ENCODE measurements at regions not wholly inside any gene's neighbourhood (a gene's known extent, or its start where the extent isn't known, plus 50 kb on each side); places are given as distances from the start of the nearest gene placed in this dataset.
"Not testable (repeated sequence)": the region's sequence is repeated elsewhere in the genome, so short reads cannot be mapped to it uniquely, and the experiment has no call there.

DNA sequence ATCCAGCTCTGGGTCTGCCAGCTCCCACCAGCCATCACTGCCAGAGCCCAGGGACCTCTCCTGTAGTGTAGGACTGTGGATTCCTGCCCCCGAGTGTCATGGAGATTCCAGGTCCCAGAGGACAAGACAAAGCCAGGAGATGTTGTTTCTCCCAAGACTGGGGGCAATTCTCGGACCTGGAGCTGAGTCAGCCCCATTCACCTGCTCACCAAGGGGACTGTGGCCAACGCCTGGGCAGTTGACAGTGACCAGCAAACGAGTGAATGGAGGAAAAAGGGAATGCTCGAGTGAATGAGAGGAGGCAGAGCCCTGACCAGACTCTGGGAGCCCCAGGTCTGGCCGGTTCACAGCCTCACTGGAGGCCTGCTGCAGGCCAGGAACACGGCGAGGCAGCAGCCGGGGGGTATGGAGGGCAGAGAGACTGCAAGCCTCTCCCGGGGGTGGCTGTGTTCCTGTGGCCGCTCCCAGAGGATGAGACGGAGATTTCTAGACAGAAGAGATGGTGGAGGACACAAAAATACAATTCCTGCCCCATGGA lies 61.3 kb upstream of the PRR5 start:
- Histone ChIP-seq H3K4me1 (ENCODE audit: control insufficient read depth, insufficient read depth, low read length) (peaks cover 4% of the 10 kb centered on the region), H3K27me3 (ENCODE audit: control insufficient read depth in 1 of 2, insufficient read depth in 2 of 2, low read length in 2 of 2) (peaks cover under 1 to 2% of the 10 kb centered on the region in 2 donors), H3K4me3 (ENCODE audit: low read length in 2 of 2) (no peak overlapping the region), H3K9me3 (ENCODE audit: control insufficient read depth in 2 of 2, low read length in 2 of 2) (no peaks in the 10 kb centered on the region), H3K27ac (ENCODE audit: low read length) (no peak overlapping the region), H3K9ac (ENCODE audit: low read length in 2 of 2) (no peak overlapping the region), H3K36me3 (ENCODE audit: control insufficient read depth in 2 of 2, insufficient read depth in 2 of 2, low read length in 2 of 2) (no peaks in the 10 kb centered on the region)

DNA sequence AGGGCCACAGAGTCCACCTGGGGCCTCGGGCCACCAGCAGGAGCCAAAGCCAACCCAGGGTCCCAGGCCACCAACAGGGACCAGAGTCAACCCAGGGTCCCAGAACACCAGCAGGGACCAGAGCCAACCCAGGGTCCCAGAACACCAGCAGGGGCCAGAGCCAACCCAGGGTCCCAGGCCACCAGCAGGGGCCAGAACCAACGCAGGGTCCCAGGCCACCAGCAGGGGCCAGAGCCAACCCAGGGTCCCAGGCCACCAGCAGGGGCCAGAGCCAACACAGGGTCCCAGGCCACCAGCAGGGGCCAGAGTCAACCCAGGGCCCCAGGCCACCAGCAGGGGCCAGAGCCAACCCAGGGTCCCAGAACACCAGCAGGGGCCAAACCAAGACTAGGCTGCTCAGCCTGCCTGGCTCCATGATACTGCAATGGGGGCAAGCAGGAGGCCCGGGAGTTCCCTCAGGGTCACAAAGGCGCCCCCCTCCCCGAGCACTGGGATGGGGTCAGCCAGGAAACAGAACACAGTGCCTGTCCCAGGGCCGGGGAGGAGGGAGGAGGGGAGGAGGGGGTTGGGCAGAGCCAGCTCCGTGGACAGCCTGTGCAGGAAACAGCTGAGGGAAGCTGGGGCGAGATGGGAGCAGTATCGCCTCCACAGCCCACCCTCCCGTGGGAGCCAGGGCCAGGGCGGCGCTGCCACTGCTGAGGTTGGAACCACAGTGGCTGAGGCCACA lies 62.0 kb upstream of the PRR5 start:
- no peaks in the 10 kb centered on the region for H3K27me3 ChIP-seq (ENCODE audit: control insufficient read depth in 1 of 2, insufficient read depth in 2 of 2, low read length in 2 of 2)
- H3K4me3 ChIP-seq (ENCODE audit: low read length in 2 of 2): no peak overlapping the region
- no peak overlapping the region for H3K27ac ChIP-seq (ENCODE audit: low read length)
- H3K9ac ChIP-seq (ENCODE audit: low read length in 2 of 2): no peak overlapping the region
- peaks cover 4% of the 10 kb centered on the region for H3K4me1 ChIP-seq (ENCODE audit: control insufficient read depth, insufficient read depth, low read length)
- H3K9me3 ChIP-seq (ENCODE audit: control insufficient read depth in 2 of 2, low read length in 2 of 2): no peaks in the 10 kb centered on the region
- H3K36me3 ChIP-seq (ENCODE audit: control insufficient read depth in 2 of 2, insufficient read depth in 2 of 2, low read length in 2 of 2): no peaks in the 10 kb centered on the region

DNA sequence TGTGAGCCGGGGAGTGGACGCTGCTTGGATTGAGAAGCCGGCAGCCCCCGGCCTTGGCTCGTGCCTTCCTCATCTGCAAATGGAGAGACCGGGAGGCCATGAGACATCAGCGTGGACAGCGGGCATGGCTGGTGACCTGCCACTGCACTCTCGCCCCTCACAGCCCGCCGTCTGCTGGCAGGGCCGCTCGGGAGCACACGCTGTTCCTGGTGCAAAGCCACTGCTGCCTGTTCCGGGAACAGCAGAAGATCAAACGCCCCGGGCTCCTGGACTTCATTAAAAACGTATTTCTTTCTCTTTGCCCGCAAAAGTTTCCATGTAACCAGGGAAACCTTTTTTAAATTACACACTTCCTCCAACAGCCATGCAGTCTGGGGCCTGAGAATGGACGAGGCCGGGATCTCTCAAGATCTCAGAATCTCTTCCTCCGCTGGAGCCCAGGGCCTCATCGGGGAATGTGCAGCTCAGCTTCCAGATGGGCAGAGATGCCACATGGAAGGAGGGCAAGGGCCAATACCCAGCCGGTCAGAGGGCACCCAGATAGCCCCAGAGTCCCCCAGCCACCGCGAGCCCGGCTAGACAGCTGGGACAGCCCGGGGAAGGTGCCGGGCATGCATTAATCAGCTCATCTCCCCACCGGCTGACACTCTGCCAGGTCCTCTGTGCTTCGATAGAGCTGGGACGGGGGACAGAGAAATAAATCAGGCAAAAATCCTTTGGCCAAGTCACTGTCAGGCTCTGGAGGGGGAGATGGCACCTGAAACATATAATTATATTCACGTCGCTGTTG lies 62.8 kb upstream of the PRR5 start:
- H3K9ac ChIP-seq (ENCODE audit: low read length in 2 of 2): no peak overlapping the region
- no peak overlapping the region for H3K4me3 ChIP-seq (ENCODE audit: low read length in 2 of 2)
- no peaks in the 10 kb centered on the region for H3K27me3 ChIP-seq (ENCODE audit: control insufficient read depth in 1 of 2, insufficient read depth in 2 of 2, low read length in 2 of 2)
- H3K36me3 ChIP-seq (ENCODE audit: control insufficient read depth in 2 of 2, insufficient read depth in 2 of 2, low read length in 2 of 2): no peaks in the 10 kb centered on the region
- H3K9me3 ChIP-seq (ENCODE audit: control insufficient read depth in 2 of 2, low read length in 2 of 2): no peaks in the 10 kb centered on the region
- peaks cover 4% of the 10 kb centered on the region for H3K4me1 ChIP-seq (ENCODE audit: control insufficient read depth, insufficient read depth, low read length)
- H3K27ac ChIP-seq (ENCODE audit: low read length): no peak overlapping the region

DNA sequence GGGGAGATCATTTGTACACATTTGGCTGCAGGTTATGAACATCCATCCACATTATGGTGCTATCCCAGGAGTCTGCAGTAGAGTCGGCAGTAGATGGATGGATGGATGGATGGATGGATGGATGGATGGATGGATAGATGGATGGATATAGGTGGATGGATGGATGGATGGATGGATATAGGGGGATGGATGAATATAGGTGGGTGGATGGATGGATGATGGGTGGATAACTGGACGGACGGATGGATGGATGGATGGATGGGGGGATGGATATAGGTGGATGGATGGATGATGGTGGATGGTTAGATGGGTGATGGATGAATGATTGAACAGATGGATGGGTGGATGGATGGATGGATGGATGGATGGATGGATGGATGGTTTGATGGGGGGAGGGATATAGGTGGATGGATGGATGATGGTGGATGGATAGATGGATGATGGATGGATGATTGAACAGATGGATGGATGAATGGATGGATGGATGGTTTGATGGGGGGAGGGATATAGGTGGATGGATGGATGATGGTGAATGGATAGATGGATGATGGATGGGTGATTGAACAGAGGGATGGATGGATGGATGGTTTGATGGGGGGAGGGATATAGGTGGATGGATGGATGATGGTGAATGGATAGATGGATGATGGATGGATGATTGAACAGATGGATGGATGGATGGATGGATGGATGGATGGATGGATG lies 65.3 kb upstream of the PRR5 start:
- H3K4me1 ChIP-seq (ENCODE audit: control insufficient read depth, insufficient read depth, low read length); H3K9me3 ChIP-seq (ENCODE audit: control insufficient read depth in 2 of 2, low read length in 2 of 2); H3K4me3 ChIP-seq (ENCODE audit: low read length in 2 of 2); H3K27me3 ChIP-seq (ENCODE audit: control insufficient read depth in 1 of 2, insufficient read depth in 2 of 2, low read length in 2 of 2); H3K9ac ChIP-seq (ENCODE audit: low read length in 2 of 2); H3K27ac ChIP-seq (ENCODE audit: low read length); H3K36me3 ChIP-seq (ENCODE audit: control insufficient read depth in 2 of 2, insufficient read depth in 2 of 2, low read length in 2 of 2): not testable (repeated sequence)

DNA sequence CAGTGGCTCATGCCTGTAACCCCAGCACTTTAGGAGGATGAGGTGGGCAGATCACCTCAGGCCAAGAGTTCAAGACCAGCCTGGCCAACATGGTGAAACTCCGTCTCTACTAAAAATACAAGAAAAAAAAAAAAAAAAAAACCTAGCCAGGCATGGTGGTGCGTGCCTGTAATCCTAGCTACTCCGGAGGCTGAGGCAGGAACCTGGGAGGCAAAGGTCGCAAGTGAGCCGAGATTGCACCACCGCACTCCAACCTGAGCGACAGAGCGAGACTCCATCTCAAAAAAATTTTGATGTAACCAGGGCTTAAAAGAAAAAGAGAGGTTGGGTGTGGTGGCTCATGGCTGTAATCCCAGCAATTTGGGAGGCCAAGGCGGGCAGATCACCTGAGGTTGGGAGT lies 66.4 kb upstream of the PRR5 start:
- H3K9ac ChIP-seq (ENCODE audit: low read length in 2 of 2); H3K27ac ChIP-seq (ENCODE audit: low read length); H3K4me3 ChIP-seq (ENCODE audit: low read length in 2 of 2); H3K9me3 ChIP-seq (ENCODE audit: control insufficient read depth in 2 of 2, low read length in 2 of 2); H3K4me1 ChIP-seq (ENCODE audit: control insufficient read depth, insufficient read depth, low read length); H3K36me3 ChIP-seq (ENCODE audit: control insufficient read depth in 2 of 2, insufficient read depth in 2 of 2, low read length in 2 of 2); H3K27me3 ChIP-seq (ENCODE audit: control insufficient read depth in 1 of 2, insufficient read depth in 2 of 2, low read length in 2 of 2): not testable (repeated sequence)

DNA sequence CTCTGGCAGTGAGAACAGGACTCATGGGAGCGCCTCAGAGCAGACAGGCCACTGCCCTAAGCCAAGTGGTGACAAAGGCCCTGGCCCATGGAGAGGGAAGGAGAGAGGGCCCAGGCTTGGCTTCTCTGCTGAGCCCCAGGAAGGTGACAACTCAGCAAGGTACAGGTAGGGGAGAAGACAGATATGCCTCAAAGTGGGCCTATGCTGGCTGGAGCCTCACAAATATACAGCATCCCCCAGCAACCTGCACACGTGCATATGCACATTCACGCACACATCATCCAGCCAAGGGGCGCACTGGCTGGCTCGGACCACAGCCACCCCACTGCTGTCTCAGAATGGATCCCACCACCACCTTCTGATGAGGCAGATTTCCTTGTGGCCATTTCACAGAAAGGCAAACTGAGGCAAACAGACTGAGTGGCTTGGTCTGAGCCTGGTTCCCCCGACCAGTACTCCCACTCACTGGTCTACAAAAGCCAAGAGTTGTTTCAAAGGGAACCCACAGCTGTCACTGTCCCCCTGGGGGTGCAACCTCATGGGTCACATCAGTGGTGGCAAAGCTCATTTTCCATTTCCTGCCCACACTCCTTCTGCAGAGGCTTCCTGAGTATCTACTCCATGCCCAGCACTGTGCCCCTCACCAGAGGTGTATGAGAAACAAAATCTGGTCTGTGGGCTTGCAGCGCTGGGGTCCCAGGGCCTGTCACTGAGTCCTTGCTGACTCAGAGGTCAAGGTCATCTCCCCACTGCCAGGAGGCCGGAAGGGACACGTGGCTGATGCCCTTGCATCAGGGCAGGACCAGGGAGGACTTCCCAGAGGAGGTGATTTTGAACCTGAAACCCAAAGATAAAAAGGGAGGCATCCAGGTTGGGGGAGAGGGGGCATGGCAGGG lies 67.3 kb upstream of the PRR5 start:
- H3K4me1 ChIP-seq (ENCODE audit: control insufficient read depth, insufficient read depth, low read length): peaks cover 4% of the 10 kb centered on the region
- H3K27ac ChIP-seq (ENCODE audit: low read length): no peak overlapping the region
- peaks cover 0 to 3% of the 10 kb centered on the region in 2 donors for H3K9me3 ChIP-seq (ENCODE audit: control insufficient read depth in 2 of 2, low read length in 2 of 2)
- H3K4me3 ChIP-seq (ENCODE audit: low read length in 2 of 2): no peak overlapping the region
- no peak overlapping the region for H3K9ac ChIP-seq (ENCODE audit: low read length in 2 of 2)
- H3K36me3 ChIP-seq (ENCODE audit: control insufficient read depth in 2 of 2, insufficient read depth in 2 of 2, low read length in 2 of 2): no peaks in the 10 kb centered on the region
- H3K27me3 ChIP-seq (ENCODE audit: control insufficient read depth in 1 of 2, insufficient read depth in 2 of 2, low read length in 2 of 2): no peaks in the 10 kb centered on the region

DNA sequence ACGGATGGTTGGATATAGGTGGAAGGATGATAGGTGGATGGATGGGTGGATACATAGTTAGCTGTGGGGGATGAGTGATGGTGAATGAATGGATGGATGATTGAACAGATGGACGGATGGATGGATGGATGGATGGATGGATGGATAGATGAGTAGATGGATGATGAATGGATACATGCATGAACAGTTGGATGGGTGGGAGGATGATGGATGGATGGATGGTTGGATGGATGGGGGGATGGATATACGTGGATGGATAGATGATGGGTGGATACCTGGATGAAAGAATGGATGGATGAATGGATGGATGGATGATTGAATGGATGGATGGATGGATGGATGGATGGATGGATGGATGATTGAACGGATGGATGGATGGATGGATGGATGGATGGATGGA lies 68.4 kb upstream of the PRR5 start:
- Histone ChIP-seq H3K4me3 (ENCODE audit: low read length in 2 of 2) (no peak overlapping the region), H3K4me1 (ENCODE audit: control insufficient read depth, insufficient read depth, low read length) (no peaks in the 10 kb centered on the region), H3K9ac (ENCODE audit: low read length in 2 of 2) (no peak overlapping the region), H3K27ac (ENCODE audit: low read length) (no peak overlapping the region), H3K9me3 (ENCODE audit: control insufficient read depth in 2 of 2, low read length in 2 of 2) (peaks cover 0 to 3% of the 10 kb centered on the region in 2 donors), H3K27me3 (ENCODE audit: control insufficient read depth in 1 of 2, insufficient read depth in 2 of 2, low read length in 2 of 2) (no peaks in the 10 kb centered on the region), H3K36me3 (ENCODE audit: control insufficient read depth in 2 of 2, insufficient read depth in 2 of 2, low read length in 2 of 2) (no peaks in the 10 kb centered on the region)

DNA sequence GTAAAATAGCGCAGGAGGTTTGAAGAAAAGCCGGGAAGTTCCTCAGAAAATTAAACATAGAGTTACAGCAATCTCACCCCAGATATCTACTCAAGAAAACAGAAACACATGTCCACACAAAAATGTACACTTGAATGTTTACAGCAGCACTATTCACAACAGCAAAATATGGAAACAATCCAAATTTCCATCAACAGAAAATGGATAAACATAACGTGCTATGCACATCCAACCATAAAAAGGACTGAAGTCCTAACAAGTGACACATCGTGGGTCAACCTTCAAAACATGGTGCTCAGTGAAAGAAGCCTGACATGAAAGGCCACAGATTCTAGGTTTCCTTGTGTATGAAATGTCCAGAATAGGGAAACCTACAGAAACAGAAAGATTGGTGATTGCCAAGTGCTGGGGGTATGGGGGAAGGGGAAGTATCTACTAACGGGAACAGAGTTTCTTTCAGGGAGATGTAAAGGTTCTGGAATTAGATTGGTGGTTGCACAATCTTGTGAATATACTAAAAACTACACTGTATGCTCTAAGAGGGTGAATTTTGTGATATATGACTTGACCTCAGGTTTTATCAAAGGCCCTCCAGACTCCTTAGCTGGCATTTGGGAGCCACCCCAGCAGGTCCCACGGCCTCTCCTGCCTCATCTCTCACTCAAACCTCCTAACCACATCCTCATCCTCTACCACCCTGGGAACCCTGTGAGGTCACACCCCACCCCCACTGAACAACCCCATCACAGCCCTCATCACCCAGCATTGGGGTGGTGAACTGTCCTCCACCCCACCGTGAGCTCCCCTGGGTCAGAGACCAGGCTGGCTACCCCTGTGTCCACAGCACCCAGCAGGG lies 69.2 kb upstream of the PRR5 start:
- Histone ChIP-seq H3K27me3 (ENCODE audit: control insufficient read depth in 1 of 2, insufficient read depth in 2 of 2, low read length in 2 of 2) (no peaks in the 10 kb centered on the region), H3K27ac (ENCODE audit: low read length) (no peak overlapping the region), H3K36me3 (ENCODE audit: control insufficient read depth in 2 of 2, insufficient read depth in 2 of 2, low read length in 2 of 2) (no peaks in the 10 kb centered on the region), H3K4me3 (ENCODE audit: low read length in 2 of 2) (no peak overlapping the region), H3K9me3 (ENCODE audit: control insufficient read depth in 2 of 2, low read length in 2 of 2) (peaks cover 0 to 3% of the 10 kb centered on the region in 2 donors), H3K4me1 (ENCODE audit: control insufficient read depth, insufficient read depth, low read length) (no peaks in the 10 kb centered on the region), H3K9ac (ENCODE audit: low read length in 2 of 2) (no peak overlapping the region)

DNA sequence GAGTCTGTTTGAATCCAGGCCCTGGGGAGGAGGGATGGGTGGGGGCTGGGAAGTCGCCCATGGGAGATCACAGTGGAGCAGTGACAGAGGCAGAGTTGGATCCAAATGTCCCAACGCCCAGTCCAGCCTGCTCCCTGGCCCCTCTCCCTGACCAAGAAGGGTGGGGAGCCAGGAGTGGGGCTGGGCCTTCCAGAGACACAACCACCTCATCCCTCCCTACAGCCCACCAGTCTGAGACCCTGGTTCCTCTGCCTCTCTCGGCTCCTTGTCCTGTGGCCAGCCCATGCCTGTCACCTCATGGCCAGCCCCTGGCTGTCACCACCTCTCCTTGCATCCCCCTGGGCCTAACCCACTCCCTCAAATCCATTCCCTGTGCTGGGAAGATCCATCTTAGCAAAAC lies 71.2 kb upstream of the PRR5 start:
- Histone ChIP-seq H3K4me3 (ENCODE audit: low read length in 2 of 2) (no peak overlapping the region), H3K4me1 (ENCODE audit: control insufficient read depth, insufficient read depth, low read length) (no peaks in the 10 kb centered on the region), H3K9ac (ENCODE audit: low read length in 2 of 2) (no peak overlapping the region), H3K27me3 (ENCODE audit: control insufficient read depth in 1 of 2, insufficient read depth in 2 of 2, low read length in 2 of 2) (peaks cover 0 to 2% of the 10 kb centered on the region in 2 donors), H3K9me3 (ENCODE audit: control insufficient read depth in 2 of 2, low read length in 2 of 2) (peaks cover 0 to 3% of the 10 kb centered on the region in 2 donors), H3K36me3 (ENCODE audit: control insufficient read depth in 2 of 2, insufficient read depth in 2 of 2, low read length in 2 of 2) (no peaks in the 10 kb centered on the region), H3K27ac (ENCODE audit: low read length) (no peak overlapping the region)
